HG03520 (cell line): ENCODE measurements at regions not wholly inside any gene's neighbourhood (a gene's known extent, or its start where the extent isn't known, plus 50 kb on each side); places are given as distances from the start of the nearest gene placed in this dataset.

ENCODE experiments used
- ATAC-seq: cut with Tn5 transposase; IDR thresholded peaks from one replicate; pipeline ENCODE4 v1.9.1; 2021; ENCODE audit warnings: mild to moderate bottlenecking, moderate library complexity; ENCODE audit not compliant: unreplicated experiment

GRCh38 chr20:50455656-50456451 is 54.3 kb upstream of the PTPN1 start:
- ATAC-seq, result no peak

DNA sequence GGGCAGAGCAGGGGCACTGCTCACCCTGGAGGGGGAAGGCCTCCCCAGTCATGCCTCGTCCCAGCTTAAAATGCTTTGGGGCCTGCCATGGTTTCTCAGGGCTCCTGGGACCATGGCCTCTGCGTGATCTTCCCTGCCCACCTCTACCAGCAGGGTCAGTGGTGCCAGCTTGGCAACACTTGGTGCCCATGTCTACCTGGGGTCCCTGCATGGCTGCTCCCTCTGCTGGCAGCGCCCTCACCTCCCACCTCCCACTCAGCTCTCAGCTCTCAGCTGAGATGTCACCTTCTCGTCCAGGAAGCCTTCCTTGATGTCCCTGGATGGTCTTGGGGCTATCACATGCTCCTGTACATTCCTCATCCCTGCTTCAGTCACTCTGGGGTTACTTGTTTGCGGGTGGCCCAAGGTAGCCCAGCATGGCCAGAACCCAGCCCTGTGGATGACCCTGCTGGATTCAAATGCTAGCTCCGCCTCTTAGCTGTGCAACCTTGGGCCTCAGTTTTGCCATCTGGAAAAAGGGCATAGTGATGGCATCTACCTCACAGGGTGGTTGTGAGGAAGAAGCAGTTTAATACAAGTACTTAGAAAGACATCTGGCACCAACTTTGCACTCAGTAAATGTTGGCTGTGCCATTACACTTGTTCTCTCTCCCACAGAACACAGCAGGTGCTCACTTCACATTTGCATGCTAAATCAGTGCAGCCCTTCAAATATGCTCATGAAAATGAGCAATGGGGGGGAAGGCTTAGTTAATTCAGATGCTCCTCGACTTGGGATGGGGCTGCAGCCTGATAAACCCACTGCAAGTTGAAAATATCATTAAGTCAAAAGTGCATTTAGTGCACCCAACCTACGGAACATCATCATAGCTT is 53.5 kb upstream of the PTPN1 start:
- no peak for ATAC-seq

DNA sequence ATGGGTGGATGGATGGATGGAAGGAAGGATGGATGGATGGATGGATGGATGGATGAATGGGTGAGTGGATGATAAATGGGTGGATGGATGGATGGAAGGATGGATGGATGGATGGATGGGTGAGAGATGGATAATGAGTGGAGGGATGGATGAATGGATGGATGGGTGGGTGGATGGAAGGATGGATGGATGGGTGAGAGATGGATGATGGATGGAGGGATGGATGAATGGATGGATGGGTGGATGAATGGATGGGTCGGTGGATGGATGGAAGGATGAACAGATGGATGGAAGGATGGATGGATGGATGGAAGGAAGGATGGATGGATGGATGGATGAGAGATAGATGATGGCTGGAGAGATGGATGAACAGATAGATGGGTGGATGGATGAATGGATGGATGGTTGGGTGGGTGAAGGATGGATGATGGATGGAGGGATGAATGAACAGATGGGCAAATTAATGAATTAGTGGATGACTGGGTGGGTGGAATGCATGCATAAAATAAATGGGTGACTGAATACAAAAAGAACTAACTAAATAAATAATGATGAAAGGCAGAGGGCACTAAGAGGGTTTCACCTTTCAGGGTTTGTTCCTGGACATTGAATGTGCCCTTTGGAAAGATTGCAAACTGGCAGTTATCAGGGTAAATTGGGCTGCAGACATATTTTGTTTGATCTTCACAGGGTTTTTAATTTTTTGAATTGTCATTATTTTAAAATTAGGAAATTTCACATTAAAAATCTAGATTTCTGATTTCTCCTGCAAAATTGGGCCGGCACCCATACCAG is 50.9 kb upstream of the PTPN1 start:
- ATAC-seq, result no peak

- no peak for ATAC-seq
Measured at GRCh38 chr20:50460115-50460607, 50.0 kb upstream of the PTPN1 start.
